Left ventricle myocardium inferior (tissue), 1 donor: ENCODE measurements at regions not wholly inside any gene's neighbourhood (a gene's known extent, or its start where the extent isn't known, plus 50 kb on each side); places are given as distances from the start of the nearest gene placed in this dataset.
"Not testable (repeated sequence)": the region's sequence is repeated elsewhere in the genome, so short reads cannot be mapped to it uniquely, and the experiment has no call there.

ENCODE experiments used
- DNase-seq: peaks from one replicate; pipeline ENCODE4 v3.0.0-alpha.2; 2020
- H3K27ac ChIP-seq: fragments of 200-600 bp; replicated peaks from 2 replicates; pipeline ENCODE4 v1.8.0; 2021
- H3K27me3 ChIP-seq: fragments of 200-600 bp; 2 replicates; pipeline ENCODE4 v1.8.0; 2021; ENCODE audit warnings: low read depth
- H3K36me3 ChIP-seq: fragments of 200-600 bp; 2 replicates; pipeline ENCODE4 v1.8.0; 2021
- H3K4me1 ChIP-seq: fragments of 200-600 bp; 2 replicates; pipeline ENCODE4 v1.8.0; 2021
- H3K4me3 ChIP-seq: fragments of 200-600 bp; 2 replicates; pipeline ENCODE4 v1.8.0; 2021; ENCODE audit warnings: mild to moderate bottlenecking, moderate library complexity
- H3K9me3 ChIP-seq: fragments of 200-600 bp; replicated peaks from 2 replicates; pipeline ENCODE4 v1.8.0; 2021
- intact Hi-C: fragments of 100-400 bp; cut with micrococcal nuclease; formaldehyde crosslinking; loops from one replicate; pipeline ENCODE4 v1.11.0; 2022
- TF ChIP-seq, protein P1 (sequence below): fragments of 200-600 bp; IDR thresholded peaks from 2 replicates; pipeline ENCODE4 v1.8.0; 2021; ENCODE audit warnings: antibody characterized with exemption, mild to moderate bottlenecking, borderline replicate concordance
- donor health status: DM: no; HTN: yes; CAD: no; lungs with severe emphysema.

DNA sequence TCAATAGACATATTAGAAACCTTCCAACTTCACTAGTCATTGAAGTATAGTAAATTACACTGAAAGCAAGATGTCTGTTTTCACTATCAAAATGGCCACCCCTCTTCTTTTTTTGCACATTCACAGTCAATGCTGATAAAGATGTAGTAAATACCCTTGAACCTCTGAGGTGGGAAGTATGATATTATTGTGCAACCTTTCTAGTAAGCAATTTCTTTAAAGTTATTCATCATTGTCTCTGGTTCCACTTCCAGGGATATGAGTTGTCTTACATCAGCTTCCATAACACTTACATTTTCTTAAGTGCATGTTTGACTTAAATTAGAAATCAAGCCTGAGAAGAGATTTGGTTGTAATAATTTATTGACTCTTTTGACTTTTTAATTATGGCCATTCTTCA, 453.9 kb upstream of the MGAT4C start:
- Histone ChIP-seq H3K9me3 (peaks cover 7% of the 10 kb centered on the region), H3K36me3 (no peaks in the 10 kb centered on the region), H3K27ac (no peak overlapping the region), H3K4me1 (no peaks in the 10 kb centered on the region), H3K4me3 (no peak overlapping the region), H3K27me3 (no peaks in the 10 kb centered on the region)
- TF ChIP-seq, protein P1, sequence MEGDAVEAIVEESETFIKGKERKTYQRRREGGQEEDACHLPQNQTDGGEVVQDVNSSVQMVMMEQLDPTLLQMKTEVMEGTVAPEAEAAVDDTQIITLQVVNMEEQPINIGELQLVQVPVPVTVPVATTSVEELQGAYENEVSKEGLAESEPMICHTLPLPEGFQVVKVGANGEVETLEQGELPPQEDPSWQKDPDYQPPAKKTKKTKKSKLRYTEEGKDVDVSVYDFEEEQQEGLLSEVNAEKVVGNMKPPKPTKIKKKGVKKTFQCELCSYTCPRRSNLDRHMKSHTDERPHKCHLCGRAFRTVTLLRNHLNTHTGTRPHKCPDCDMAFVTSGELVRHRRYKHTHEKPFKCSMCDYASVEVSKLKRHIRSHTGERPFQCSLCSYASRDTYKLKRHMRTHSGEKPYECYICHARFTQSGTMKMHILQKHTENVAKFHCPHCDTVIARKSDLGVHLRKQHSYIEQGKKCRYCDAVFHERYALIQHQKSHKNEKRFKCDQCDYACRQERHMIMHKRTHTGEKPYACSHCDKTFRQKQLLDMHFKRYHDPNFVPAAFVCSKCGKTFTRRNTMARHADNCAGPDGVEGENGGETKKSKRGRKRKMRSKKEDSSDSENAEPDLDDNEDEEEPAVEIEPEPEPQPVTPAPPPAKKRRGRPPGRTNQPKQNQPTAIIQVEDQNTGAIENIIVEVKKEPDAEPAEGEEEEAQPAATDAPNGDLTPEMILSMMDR = no peak
- intact Hi-C loops = no loop called here
- no peak for DNase-seq

DNA sequence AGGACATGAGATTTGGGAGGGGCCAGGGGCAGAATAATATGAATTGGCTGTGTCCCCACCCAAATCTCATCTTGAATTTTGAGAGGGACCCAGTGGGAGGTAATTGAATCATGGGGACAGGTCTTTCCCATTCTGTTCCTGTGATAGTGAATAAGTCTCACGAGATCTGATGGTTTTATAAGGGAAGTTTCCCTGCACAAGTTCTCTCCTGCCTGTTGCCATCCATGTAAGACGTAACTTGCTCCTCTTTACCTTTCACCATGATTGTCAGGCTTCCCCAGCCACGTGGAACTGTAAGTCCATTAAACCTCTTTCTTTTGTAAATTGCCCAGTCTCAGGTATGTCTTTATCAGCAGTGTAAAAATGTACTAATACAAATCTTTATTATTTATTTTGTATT, 452.8 kb upstream of the MGAT4C start:
- DNase-seq, H3K36me3 ChIP-seq, intact Hi-C loops, H3K4me1 ChIP-seq, H3K27ac ChIP-seq, H3K4me3 ChIP-seq, H3K27me3 ChIP-seq, H3K9me3 ChIP-seq: not testable (repeated sequence)

DNA sequence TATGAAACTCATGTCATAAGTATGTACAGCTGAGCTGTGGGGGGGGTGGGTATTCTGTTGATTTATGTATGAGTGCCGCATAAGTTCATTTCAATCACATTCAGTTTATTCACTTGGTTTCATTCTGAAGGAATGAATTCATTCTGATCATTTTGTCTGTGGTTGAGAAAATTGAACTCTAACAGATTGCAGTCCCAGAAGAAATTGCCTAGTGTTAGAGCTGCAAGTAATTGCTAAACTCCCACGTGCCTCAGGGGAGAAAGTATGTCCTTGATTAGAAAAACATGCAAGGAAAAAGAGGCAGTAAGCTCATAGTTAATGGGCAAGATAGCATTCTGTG, 442.4 kb upstream of the MGAT4C start:
- Histone ChIP-seq H3K27me3 (no peaks in the 10 kb centered on the region), H3K27ac (no peak overlapping the region), H3K4me3 (no peak overlapping the region), H3K36me3 (no peaks in the 10 kb centered on the region), H3K9me3 (peaks cover 10% of the 10 kb centered on the region), H3K4me1 (no peaks in the 10 kb centered on the region)
- TF ChIP-seq, protein P1 = no peak
- no peak for DNase-seq
- intact Hi-C loops = no loop called here

DNA sequence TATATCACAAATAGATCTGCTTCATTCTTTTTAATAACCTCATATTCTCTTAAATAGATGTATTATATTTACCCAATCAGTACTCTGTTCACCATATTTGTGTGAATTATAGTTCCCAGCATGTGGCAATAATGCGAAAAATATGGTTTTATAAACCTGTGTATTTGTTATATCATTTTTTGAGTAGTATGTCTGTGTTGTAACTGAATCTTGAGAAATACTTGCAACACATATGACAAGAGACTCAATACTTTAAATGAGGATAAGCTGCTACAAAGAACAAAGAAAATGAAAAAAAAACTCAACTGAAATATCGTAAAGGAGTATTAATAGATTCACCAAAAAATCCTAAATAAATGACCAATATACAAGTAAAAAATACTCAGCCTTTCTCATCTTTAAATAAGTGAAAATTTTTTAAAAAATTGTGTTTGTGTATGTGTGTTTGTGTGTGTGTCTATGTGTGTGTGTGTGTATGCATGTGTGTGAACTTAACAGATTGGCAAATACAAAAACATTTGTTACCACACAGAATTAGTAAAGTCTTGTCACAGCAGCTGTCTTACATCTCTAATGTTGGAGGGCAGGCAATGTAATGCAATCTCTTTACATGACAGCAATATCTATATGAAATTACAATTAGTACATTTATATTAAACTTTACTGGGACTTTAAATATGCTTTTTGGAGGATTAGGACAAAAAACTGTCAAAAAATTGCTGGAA, 441.9 kb upstream of the MGAT4C start:
- H3K27me3 ChIP-seq = no peaks in the 10 kb centered on the region
- no peaks in the 10 kb centered on the region for H3K4me1 ChIP-seq
- no peak overlapping the region for H3K4me3 ChIP-seq
- no peaks in the 10 kb centered on the region for H3K36me3 ChIP-seq
- TF ChIP-seq, protein P1 = no peak
- peaks cover 10% of the 10 kb centered on the region for H3K9me3 ChIP-seq
- intact Hi-C loops = no loop called here
- no peak overlapping the region for H3K27ac ChIP-seq
- DNase-seq = no peak

DNA sequence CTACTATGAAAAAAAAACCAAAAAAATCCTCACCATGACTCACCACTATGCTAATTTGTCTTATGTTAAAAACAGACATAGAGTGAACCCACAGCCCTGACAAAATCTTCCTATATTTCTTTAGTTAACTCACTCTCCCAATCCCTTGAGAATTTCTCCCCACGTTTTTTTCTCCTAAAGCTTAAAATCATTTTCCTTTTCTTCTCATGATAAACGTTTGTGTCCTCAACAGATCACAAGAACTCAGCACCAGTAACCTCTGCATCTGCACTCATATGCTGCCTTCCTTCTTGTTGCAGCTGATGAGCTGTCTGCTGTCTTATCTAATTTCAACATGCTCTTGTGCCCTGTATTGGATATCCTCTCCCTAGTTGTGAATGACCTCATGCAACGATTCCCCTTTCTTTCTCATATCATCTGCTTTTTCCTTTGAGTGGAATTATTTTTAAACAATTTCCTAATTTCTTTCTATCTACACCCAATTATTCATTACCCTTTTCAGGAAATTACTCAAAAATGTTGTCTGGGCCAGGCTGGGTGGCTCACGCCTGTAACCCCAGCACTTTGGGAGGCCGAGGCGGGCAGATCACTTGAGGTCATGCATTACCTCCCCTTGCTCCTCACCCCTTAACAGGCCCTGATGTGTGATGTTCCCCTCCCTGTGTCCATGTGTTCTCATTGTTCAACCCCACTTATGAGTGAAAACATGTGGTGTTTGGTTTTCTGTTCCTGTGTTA, 427.5 kb upstream of the MGAT4C start:
- TF ChIP-seq, protein P1 = no peak
- Histone ChIP-seq H3K36me3 (no peaks in the 10 kb centered on the region), H3K27me3 (no peaks in the 10 kb centered on the region), H3K9me3 (peaks cover 40% of the 10 kb centered on the region), H3K4me1 (no peaks in the 10 kb centered on the region), H3K4me3 (no peak overlapping the region), H3K27ac (no peak overlapping the region)
- DNase-seq = no peak
- intact Hi-C loops = no loop called here

DNA sequence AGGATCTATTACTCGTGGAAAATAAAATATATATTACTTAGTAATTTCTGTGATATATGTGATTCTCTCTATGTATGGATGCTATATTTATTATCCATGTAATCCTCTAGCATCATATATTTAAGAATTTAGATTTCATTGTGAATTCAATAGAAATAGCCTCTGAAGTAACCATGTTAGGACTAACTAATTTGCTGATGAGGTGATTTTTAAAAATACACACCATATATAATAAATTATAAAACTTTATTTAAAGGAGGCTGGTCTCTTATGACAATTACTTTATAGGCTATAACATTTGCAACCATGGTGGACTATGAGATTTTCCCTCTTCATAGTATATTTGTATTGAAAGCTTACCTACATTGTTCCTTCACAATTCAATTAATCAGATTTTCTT, 424.9 kb upstream of the MGAT4C start:
- Histone ChIP-seq H3K4me3 (no peak overlapping the region), H3K27me3 (no peaks in the 10 kb centered on the region), H3K9me3 (peaks cover 19% of the 10 kb centered on the region), H3K27ac (no peak overlapping the region), H3K4me1 (no peaks in the 10 kb centered on the region), H3K36me3 (no peaks in the 10 kb centered on the region)
- intact Hi-C loops = no loop called here
- no peak for DNase-seq
- TF ChIP-seq, protein P1 = no peak
